ENCODE measurements at regions not wholly inside any gene's neighbourhood (a gene's known extent, or its start where the extent isn't known, plus 50 kb on each side); places are given as distances from the start of the nearest gene placed in this dataset.
A peak's percentile ranks its signal among the peaks of the same experiment; 100 is the strongest.

- peak; percentile 20 for DNase-seq
Measured at GRCh38 chr20:59508729-59509128, 95.6 kb upstream of the PHACTR3 start.

- no peak for DNase-seq
Measured at GRCh38 chr20:59512651-59513050, 91.7 kb upstream of the PHACTR3 start.

- DNase-seq: no peak
Measured at GRCh38 chr20:59514554-59514953, 89.8 kb upstream of the PHACTR3 start.

- DNase-seq: peak; percentile 57
Measured at GRCh38 chr20:59515013-59515905, 89.1 kb upstream of the PHACTR3 start.

GRCh38 chr20:59515906-59516209, 88.5 kb upstream of the PHACTR3 start:
- DNase-seq: no peak

- peak; percentile 80 for DNase-seq
Measured at GRCh38 chr20:59518881-59519706, 85.2 kb upstream of the PHACTR3 start.

- DNase-seq: no peak
Measured at GRCh38 chr20:59519707-59520014, 84.7 kb upstream of the PHACTR3 start.

- DNase-seq: no peak
Measured at GRCh38 chr20:59520814-59521213, 83.5 kb upstream of the PHACTR3 start.

- DNase-seq: peak; percentile 69
Measured at GRCh38 chr20:59525500-59526241, 78.7 kb upstream of the PHACTR3 start.

GRCh38 chr20:59526242-59527225, 77.8 kb upstream of the PHACTR3 start:
- DNase-seq: peak; percentile 36

- DNase-seq: no peak
Measured at GRCh38 chr20:59530782-59531181, 73.6 kb upstream of the PHACTR3 start.

- no peak for DNase-seq
Measured at GRCh38 chr20:59537991-59538390, 66.3 kb upstream of the PHACTR3 start.

- no peak for DNase-seq
Measured at GRCh38 chr20:59547596-59547995, 56.7 kb upstream of the PHACTR3 start.
